WTC11 (cell line): ENCODE measurements at regions not wholly inside any gene's neighbourhood (a gene's known extent, or its start where the extent isn't known, plus 50 kb on each side); places are given as distances from the start of the nearest gene placed in this dataset.

Experiments
- CBFB ChIP-seq: sonication (generic); formaldehyde crosslinking; IDR thresholded peaks from 2 replicates; pipeline ENCODE4 v1.8.1; 2022; ENCODE audit warnings: mild to moderate bottlenecking, low read depth, missing genetic modification reagents
- GABPB1 ChIP-seq: sonication (generic); formaldehyde crosslinking; IDR thresholded peaks from 2 replicates; pipeline ENCODE4 v1.8.1; 2023; ENCODE audit warnings: mild to moderate bottlenecking, missing genetic modification reagents
- NR1H2 ChIP-seq: sonication (generic); formaldehyde crosslinking; IDR thresholded peaks from 2 replicates; pipeline ENCODE4 v1.9.0; 2021; ENCODE audit warnings: mild to moderate bottlenecking, moderate library complexity, missing genetic modification reagents
- TCF7 ChIP-seq: sonication (generic); formaldehyde crosslinking; IDR thresholded peaks from 2 replicates; pipeline ENCODE4 v1.8.0; 2022; ENCODE audit warnings: mild to moderate bottlenecking, low read depth, missing genetic modification reagents, moderate library complexity
- TEAD4 ChIP-seq: sonication (generic); formaldehyde crosslinking; IDR thresholded peaks from 2 replicates; pipeline ENCODE4 v1.8.0; 2022; ENCODE audit warnings: mild to moderate bottlenecking, missing genetic modification reagents
- TF ChIP-seq, protein P1 (sequence below): sonication (generic); formaldehyde crosslinking; conservative IDR thresholded peaks from 2 replicates; pipeline ENCODE4 v1.8.1; 2023; ENCODE audit warnings: mild to moderate bottlenecking, low read depth, missing genetic modification reagents, moderate library complexity
- TF ChIP-seq, protein P2 (sequence below): fragments of 200-600 bp; IDR thresholded peaks from 2 replicates; pipeline ENCODE4 v1.8.0; 2022; ENCODE audit warnings: antibody characterized with exemption
- TF ChIP-seq, protein P3 (sequence below): sonication (generic); formaldehyde crosslinking; IDR thresholded peaks from 2 replicates; pipeline ENCODE4 v1.8.1; 2023; ENCODE audit warnings: mild to moderate bottlenecking, missing genetic modification reagents, moderate library complexity
- TF ChIP-seq, protein P4 (sequence below): sonication (generic); formaldehyde crosslinking; IDR thresholded peaks from 2 replicates; pipeline ENCODE4 v1.8.1; 2023; ENCODE audit warnings: mild to moderate bottlenecking, moderate library complexity, missing genetic modification reagents
- TF ChIP-seq, protein P5 (sequence below): sonication (generic); formaldehyde crosslinking; IDR thresholded peaks from 2 replicates; pipeline ENCODE4 v1.8.0; 2022; ENCODE audit warnings: mild to moderate bottlenecking, missing genetic modification reagents
- TF ChIP-seq, protein P6 (sequence below): sonication (generic); formaldehyde crosslinking; IDR thresholded peaks from 2 replicates; pipeline ENCODE4 v1.8.1; 2022; ENCODE audit warnings: mild to moderate bottlenecking, missing genetic modification reagents, moderate library complexity, borderline replicate concordance

DNA sequence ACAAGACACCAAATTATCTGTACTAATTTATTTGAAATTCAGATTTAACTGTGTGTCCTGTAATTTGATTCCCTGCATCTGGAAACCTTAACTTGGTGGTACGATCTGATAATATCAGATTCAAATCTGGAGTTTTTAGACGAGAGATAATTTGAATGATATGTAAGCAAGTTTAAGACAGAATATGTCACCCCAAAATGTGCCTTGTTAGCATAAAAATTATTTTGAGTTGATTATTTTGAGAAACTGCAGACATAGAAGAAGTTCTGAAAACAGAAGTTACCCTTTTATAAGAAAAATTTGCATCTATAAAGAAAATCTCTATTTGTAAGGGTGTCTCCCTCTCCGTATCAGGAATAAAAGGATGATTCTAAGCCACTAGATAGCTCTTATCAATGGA is 1202.8 kb downstream of the ROBO2 start:
- TF ChIP-seq, protein P1, sequence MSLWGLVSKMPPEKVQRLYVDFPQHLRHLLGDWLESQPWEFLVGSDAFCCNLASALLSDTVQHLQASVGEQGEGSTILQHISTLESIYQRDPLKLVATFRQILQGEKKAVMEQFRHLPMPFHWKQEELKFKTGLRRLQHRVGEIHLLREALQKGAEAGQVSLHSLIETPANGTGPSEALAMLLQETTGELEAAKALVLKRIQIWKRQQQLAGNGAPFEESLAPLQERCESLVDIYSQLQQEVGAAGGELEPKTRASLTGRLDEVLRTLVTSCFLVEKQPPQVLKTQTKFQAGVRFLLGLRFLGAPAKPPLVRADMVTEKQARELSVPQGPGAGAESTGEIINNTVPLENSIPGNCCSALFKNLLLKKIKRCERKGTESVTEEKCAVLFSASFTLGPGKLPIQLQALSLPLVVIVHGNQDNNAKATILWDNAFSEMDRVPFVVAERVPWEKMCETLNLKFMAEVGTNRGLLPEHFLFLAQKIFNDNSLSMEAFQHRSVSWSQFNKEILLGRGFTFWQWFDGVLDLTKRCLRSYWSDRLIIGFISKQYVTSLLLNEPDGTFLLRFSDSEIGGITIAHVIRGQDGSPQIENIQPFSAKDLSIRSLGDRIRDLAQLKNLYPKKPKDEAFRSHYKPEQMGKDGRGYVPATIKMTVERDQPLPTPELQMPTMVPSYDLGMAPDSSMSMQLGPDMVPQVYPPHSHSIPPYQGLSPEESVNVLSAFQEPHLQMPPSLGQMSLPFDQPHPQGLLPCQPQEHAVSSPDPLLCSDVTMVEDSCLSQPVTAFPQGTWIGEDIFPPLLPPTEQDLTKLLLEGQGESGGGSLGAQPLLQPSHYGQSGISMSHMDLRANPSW = no peak
- TF ChIP-seq TEAD4 (CRISPR knock-in tag) (no peak), CBFB (CRISPR knock-in tag) (no peak), GABPB1 (no peak), TCF7 (no peak), NR1H2 (CRISPR knock-in tag) (no peak)
- TF ChIP-seq, protein P2, sequence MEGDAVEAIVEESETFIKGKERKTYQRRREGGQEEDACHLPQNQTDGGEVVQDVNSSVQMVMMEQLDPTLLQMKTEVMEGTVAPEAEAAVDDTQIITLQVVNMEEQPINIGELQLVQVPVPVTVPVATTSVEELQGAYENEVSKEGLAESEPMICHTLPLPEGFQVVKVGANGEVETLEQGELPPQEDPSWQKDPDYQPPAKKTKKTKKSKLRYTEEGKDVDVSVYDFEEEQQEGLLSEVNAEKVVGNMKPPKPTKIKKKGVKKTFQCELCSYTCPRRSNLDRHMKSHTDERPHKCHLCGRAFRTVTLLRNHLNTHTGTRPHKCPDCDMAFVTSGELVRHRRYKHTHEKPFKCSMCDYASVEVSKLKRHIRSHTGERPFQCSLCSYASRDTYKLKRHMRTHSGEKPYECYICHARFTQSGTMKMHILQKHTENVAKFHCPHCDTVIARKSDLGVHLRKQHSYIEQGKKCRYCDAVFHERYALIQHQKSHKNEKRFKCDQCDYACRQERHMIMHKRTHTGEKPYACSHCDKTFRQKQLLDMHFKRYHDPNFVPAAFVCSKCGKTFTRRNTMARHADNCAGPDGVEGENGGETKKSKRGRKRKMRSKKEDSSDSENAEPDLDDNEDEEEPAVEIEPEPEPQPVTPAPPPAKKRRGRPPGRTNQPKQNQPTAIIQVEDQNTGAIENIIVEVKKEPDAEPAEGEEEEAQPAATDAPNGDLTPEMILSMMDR = no peak
- TF ChIP-seq, protein P3, sequence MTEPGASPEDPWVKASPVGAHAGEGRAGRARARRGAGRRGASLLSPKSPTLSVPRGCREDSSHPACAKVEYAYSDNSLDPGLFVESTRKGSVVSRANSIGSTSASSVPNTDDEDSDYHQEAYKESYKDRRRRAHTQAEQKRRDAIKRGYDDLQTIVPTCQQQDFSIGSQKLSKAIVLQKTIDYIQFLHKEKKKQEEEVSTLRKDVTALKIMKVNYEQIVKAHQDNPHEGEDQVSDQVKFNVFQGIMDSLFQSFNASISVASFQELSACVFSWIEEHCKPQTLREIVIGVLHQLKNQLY (CRISPR knock-in tag) = no peak
- TF ChIP-seq, protein P4, sequence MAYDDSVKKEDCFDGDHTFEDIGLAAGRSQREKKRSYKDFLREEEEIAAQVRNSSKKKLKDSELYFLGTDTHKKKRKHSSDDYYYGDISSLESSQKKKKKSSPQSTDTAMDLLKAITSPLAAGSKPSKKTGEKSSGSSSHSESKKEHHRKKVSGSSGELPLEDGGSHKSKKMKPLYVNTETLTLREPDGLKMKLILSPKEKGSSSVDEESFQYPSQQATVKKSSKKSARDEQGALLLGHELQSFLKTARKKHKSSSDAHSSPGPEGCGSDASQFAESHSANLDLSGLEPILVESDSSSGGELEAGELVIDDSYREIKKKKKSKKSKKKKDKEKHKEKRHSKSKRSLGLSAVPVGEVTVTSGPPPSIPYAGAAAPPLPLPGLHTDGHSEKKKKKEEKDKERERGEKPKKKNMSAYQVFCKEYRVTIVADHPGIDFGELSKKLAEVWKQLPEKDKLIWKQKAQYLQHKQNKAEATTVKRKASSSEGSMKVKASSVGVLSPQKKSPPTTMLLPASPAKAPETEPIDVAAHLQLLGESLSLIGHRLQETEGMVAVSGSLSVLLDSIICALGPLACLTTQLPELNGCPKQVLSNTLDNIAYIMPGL (CRISPR knock-in tag) = no peak
- TF ChIP-seq, protein P5, sequence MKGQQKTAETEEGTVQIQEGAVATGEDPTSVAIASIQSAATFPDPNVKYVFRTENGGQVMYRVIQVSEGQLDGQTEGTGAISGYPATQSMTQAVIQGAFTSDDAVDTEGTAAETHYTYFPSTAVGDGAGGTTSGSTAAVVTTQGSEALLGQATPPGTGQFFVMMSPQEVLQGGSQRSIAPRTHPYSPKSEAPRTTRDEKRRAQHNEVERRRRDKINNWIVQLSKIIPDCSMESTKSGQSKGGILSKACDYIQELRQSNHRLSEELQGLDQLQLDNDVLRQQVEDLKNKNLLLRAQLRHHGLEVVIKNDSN (CRISPR knock-in tag) = no peak
- TF ChIP-seq, protein P6, sequence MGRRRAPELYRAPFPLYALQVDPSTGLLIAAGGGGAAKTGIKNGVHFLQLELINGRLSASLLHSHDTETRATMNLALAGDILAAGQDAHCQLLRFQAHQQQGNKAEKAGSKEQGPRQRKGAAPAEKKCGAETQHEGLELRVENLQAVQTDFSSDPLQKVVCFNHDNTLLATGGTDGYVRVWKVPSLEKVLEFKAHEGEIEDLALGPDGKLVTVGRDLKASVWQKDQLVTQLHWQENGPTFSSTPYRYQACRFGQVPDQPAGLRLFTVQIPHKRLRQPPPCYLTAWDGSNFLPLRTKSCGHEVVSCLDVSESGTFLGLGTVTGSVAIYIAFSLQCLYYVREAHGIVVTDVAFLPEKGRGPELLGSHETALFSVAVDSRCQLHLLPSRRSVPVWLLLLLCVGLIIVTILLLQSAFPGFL (CRISPR knock-in tag) = no peak
